ENCODE measurements at regions not wholly inside any gene's neighbourhood (a gene's known extent, or its start where the extent isn't known, plus 50 kb on each side); places are given as distances from the start of the nearest gene placed in this dataset.
"Not testable (repeated sequence)": the region's sequence is repeated elsewhere in the genome, so short reads cannot be mapped to it uniquely, and the experiment has no call there.

- no peak for DNase-seq
Measured at GRCh38 chr10:4181621-4182049, 396.6 kb upstream of the KLF6 start.

DNA sequence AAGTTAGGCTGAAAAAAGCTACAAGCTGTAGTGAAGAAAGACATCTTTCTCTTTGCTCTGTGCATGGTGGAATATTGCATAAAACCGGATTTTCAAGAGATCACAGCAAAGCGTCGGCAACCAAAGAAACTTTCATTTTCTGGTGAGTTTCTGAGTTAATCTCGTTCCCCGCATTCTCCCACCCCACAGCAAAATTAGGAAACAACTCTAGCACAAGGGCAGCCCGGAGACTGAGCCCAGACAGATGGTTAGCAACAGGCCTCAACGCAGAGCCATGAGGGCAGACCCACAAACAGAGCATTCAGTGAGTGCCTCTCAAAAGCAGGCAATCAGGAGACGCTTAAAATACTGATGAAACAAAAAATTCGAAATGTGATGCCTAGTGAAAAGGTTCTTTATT lies 396.1 kb upstream of the KLF6 start:
- DNase-seq = no peak

DNA sequence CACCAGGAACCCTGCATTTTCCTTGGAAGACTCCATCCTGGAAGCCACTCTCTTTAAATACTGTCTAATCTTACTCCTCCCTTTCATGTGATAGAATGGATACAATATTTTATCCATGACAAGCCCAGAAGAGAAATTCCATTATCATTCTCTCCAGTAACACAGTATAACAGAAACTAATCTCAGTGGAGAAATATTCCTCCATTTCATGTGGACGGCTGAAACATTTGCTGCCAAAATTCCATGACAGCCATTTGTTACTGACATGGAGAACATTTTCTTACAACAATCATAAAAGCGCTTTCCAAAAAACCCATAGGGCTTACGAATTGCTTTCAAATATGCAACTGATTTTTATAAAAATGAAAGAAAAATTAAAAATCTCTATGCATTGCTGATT lies 392.8 kb upstream of the KLF6 start:
- DNase-seq = no peak

- DNase-seq = no peak
Measured at GRCh38 chr10:4176500-4177281, 391.7 kb upstream of the KLF6 start.

GRCh38 chr10:4174197-4174596 lies 389.2 kb upstream of the KLF6 start:
- no peak for DNase-seq

GRCh38 chr10:4170633-4171314 lies 385.8 kb upstream of the KLF6 start:
- no peak for DNase-seq

- no peak for DNase-seq
Measured at GRCh38 chr10:4170181-4170580, 385.2 kb upstream of the KLF6 start.

- no peak for DNase-seq
Measured at GRCh38 chr10:4169448-4169847, 384.4 kb upstream of the KLF6 start.

GRCh38 chr10:4167216-4167615 lies 382.2 kb upstream of the KLF6 start:
- no peak for DNase-seq

- DNase-seq = no peak
Measured at GRCh38 chr10:4162571-4163286, 377.7 kb upstream of the KLF6 start.

GRCh38 chr10:4159173-4159572 lies 374.2 kb upstream of the KLF6 start:
- no peak for DNase-seq

DNA sequence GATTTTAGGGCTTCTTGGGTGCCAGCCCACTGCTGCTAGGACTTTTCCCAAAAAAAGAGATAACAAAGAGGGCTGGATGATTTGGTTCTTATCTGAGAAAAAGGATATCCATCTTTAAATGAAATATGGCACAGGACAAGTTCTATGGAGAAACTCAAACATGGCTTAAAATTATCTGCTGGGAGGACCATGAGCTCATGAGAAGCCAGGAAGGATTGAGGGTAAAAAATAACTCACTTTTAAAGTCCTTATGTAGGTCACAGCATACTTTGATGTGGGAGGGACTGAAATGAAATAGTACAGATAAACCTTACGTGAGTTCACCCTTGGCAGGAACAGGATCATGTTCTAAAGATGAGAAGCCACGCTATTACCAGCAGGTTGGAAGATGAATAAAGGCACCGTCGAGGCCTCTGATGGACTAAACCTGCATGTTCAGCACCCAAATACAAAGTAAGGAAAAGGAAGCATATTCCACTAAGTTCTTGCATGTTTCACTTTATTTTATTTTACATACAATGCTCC lies 369.2 kb upstream of the KLF6 start:
- no peak for DNase-seq

DNA sequence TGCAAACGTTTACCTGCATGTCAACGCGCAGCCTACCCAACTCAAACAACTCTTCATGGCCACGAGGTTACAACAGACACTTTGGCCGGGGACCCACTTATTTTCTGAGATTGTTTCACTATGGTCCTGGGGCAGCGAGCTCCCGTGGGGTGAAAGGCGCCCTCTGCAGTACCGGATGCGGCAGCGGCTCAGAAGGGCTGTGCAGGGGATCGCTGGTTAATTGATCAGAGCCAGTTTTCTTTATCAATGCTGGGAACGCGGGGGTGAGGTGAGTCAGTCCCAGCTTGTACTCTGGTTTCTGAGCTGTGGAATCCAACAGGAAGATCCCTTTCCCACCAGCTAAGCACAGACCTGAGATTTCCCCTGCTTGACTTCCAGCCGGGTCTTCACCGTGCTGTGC lies 366.5 kb upstream of the KLF6 start:
- DNase-seq = no peak

- DNase-seq = no peak
Measured at GRCh38 chr10:4150676-4151075, 365.7 kb upstream of the KLF6 start.

GRCh38 chr10:4149460-4149859 lies 364.5 kb upstream of the KLF6 start:
- DNase-seq = not testable (repeated sequence)

- no peak for DNase-seq
Measured at GRCh38 chr10:4147245-4147644, 362.2 kb upstream of the KLF6 start.

DNA sequence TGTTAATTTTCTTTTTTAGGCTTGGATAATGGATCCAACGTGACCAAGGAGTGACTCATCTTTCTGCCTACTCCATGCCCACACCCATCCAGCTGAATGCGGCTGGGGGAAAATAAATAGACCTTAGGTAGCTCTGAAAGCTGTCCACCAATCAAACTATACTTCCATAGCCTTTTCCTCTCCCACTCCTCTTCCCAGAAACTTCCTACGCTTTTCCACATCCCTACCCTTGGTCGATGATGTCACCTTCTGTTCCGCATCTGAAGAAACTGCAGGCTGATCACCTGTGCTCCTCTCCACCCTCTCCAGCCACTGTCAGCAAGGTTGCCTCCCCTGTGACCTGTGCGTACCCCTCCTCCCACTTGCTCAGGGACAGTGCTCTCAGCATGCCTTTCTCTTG lies 359.8 kb upstream of the KLF6 start:
- DNase-seq = no peak

DNA sequence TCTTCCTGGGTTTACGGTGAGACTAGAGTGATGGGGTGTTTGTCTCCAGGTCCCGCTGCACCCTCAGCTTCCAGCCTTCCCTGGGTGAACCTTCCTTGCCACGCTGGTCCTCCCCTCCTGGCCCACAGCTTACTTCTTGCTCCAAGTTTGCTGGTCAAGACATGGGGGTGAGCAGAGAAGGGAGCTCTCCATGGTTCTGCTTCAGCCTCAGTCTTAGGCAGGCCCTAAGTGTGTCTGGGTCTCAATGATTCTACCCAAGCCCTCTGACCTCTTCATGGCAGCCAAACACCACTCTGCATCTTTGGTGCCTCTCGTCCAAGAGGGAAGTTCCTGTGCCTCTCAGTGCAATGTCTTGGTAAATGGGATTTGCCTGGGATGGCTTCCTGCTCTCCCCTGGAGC lies 356.5 kb upstream of the KLF6 start:
- DNase-seq = no peak

- DNase-seq = no peak
Measured at GRCh38 chr10:4138146-4138721, 353.2 kb upstream of the KLF6 start.

DNA sequence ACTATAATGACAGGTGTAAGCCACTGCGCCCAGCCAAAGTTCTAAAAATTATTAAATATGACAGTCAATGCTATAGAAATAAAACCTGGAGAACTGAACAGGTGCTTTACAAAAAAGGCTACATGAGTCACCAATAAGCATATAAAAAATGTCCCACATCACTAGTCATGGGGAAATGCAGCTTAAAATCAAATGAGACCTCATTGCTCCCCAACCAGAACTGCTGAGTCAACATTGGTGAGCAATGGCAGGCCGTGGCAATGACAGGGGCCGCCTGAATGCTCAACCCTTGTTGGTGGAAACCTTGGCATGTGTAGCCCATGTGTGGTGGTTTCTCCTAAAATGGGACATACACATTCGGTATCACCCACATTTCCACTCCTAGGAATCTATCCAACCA lies 352.3 kb upstream of the KLF6 start:
- DNase-seq = no peak

DNA sequence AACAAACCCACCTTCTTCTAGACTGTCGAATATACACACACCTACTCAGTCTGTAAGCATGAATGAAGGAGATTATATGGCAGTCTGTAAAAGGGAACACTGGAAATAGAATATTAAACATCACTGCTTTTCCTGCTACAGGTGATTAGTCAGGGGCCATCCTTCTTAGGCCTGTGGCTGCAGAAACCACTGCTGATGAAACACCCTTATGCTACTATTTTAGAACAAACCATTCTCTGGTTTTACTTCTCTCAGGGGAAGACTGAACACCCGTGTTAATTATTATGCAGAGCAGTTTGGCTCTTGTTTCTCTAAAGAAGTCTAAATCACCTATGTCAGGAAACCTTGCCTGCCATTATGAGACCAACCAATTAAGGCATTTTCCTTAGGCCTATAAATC lies 351.1 kb upstream of the KLF6 start:
- DNase-seq = no peak

DNA sequence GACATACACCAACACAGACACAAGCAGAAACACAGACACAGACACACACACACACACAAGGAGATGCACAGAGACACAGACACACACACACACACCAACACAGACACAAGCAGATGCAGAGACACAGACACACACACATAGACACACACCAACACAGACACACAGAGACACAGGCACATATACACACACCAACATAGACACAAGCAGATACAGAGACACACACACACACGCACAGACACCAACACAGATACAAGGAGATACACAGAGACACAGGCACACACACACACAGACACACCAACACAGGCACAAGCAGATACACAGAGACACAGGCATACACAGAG lies 347.2 kb upstream of the KLF6 start:
- DNase-seq = no peak

DNA sequence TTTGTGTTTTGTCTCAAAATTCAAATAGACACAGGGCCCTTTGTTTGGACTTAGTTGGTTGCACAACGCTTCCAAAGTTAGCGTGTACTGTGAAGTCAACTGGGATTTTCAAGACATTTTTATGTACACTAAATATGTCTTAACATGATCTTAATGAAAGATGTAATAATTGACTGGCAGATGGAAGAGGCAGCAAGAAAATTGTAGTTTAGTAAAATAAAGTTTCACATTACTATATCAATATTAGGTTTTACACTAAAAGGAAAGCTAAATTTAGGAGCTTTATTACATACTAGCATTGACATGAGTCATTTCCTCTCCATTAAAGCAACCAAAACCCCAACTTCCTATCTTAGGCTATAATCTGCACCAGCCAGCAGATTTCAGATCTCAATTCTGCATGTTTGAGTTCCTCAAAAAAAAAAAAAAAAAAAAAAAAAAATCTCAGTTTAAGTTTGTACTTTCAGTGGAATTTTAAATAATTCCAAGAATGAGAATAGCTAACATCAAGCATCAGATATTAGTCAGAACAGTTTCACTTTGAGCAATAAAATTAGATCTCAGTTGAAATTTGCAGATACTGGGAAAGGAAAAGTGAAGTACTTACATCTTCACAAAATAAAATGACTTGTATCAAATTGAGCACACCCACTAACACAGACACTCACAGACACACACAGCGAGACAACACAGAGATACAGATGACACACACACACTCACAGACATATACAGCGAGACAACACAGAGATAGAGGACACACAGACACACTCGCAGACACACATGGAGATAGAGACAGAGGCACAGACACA lies 346.6 kb upstream of the KLF6 start:
- no peak for DNase-seq
